ENCODE measurements at regions not wholly inside any gene's neighbourhood (a gene's known extent, or its start where the extent isn't known, plus 50 kb on each side); places are given as distances from the start of the nearest gene placed in this dataset.

DNA sequence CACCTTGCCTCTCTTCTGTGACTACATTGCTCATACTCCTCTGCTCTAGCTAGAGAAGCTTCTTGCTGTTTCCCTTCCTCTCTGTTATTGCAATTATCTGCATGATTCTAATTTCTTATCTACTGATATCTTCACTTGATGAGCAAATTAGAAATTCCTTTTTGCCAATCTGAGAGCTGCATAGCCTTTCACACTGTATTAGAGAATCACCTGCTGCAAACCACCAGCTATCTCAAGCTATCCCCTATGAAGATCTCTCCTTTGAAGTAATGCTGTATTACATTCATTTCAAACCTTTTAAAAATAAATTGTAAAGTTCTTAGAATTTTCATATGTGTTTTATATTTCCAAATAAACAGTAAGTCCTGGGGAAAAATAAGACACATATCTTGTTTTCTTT is 89.0 kb upstream of the ZNF804B start:
- TF ChIP-seq, protein P1, sequence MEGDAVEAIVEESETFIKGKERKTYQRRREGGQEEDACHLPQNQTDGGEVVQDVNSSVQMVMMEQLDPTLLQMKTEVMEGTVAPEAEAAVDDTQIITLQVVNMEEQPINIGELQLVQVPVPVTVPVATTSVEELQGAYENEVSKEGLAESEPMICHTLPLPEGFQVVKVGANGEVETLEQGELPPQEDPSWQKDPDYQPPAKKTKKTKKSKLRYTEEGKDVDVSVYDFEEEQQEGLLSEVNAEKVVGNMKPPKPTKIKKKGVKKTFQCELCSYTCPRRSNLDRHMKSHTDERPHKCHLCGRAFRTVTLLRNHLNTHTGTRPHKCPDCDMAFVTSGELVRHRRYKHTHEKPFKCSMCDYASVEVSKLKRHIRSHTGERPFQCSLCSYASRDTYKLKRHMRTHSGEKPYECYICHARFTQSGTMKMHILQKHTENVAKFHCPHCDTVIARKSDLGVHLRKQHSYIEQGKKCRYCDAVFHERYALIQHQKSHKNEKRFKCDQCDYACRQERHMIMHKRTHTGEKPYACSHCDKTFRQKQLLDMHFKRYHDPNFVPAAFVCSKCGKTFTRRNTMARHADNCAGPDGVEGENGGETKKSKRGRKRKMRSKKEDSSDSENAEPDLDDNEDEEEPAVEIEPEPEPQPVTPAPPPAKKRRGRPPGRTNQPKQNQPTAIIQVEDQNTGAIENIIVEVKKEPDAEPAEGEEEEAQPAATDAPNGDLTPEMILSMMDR (IDR thresholded peaks at IDR 0.05): no peak

DNA sequence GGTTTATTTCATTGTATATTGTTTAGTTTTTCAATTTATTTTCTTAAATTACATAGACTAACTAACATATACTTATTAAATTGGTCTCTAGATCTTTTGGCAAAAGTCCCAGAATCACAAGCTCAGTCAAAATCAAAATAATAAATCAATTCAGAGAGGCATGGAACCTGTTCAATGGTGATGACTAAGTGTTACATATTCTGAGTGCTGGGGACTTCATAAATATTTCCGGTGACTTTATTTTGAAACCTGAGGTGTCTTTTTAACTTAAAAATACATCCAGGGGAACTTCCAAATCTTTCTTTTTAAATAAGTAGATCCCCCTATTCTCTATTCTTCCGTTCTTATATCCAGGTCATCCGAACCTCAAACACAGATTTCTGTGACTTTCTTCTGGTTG is 89.6 kb upstream of the ZNF804B start:
- TF ChIP-seq, protein P1 (IDR thresholded peaks at IDR 0.05): no peak

DNA sequence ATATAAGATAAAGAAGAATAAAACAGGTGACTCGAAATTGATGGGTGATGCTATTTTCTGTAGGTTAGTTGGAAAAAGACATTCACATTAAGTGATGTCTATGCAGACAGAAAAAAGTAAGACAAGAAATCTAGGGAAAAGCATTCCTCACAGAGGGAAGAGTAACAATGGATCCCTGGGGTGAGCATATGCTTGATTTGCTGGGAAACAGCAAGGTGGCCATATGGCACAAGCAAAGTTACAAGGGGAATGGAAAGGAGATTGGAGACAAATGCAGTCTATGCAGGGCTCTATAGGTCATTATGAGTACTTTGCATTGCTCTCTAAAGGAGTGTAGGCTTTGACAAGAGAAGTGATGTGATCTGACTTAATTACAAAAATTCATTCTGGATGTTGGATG is 90.9 kb upstream of the ZNF804B start:
- TF ChIP-seq, protein P1 (IDR thresholded peaks at IDR 0.05): no peak

DNA sequence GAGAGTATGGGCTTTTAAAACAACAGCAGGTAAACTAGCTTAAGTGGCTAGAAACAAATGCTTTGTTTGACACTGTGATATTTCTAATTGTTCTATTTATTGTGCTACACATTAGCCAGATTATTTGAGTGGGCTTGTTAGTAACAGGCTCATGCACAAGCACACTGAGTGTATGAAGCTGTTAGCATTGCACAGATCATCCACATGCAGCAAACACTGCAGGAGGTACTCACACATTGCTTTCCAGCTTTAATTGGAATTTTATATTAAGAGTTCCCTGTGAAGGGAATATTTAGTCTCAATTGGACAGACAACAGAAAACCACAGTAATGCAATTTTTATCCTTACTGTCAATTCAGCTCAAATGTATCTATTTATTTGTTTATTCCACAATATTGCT is 92.9 kb upstream of the ZNF804B start:
- TF ChIP-seq, protein P1 (IDR thresholded peaks at IDR 0.05): no peak

DNA sequence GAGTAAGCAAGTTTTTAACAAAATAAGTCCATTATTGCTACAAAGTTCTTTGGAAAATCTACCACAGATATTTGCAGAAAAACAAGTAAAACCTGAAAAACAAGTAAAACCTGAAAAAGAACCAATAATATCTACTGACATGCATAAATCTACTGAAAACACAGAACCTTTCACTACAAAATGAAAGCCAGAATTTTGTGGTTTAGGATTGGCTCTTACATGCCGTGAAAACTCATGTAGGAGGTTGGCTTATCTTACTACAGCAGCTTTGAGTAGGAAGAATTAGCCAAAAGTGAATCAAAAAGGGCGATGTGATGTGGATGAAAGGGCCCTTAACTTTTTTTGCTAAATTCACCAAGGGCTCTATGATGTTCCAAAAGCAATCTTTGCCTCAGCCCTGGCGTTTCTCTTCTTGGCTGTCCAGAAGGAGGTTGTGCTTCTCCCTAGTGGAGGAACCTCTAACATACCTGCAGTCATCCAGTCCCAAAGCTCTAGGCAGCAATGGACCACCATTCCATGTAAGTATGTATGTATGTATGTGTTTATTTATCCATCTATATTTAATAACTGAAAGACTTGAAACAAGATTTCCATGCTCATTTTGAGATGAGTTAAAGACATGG is 93.5 kb upstream of the ZNF804B start:
- TF ChIP-seq, protein P1 (IDR thresholded peaks at IDR 0.05): no peak

DNA sequence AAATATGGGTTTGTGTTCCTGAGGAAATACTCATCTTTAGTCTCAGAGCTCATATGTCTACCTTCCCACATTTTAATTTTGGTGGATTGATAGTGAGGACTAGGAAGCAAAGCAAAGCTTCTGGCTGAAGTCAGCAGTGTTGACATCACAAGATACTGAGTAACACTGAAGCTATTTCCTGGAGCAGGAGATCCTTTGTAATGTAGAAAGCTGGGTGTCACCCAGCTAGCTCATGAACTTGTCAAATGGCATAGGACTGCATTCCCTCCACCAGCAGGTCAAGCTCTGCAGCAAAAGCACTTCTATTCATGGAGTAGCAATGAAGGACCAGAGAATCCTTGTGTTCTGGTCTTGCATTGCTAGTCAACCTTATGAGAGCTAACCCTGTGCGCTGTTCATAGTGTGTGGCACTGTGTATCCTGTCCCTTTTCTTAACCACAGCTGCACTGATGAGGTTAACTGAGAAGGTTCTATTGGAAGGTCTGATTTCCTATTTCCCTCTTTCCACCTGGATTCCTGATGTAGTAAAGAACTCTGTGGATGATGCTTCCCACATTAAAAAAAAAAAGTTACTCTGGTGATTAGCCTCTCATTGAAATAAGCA is 94.8 kb upstream of the ZNF804B start:
- TF ChIP-seq, protein P1 (IDR thresholded peaks at IDR 0.05): no peak

DNA sequence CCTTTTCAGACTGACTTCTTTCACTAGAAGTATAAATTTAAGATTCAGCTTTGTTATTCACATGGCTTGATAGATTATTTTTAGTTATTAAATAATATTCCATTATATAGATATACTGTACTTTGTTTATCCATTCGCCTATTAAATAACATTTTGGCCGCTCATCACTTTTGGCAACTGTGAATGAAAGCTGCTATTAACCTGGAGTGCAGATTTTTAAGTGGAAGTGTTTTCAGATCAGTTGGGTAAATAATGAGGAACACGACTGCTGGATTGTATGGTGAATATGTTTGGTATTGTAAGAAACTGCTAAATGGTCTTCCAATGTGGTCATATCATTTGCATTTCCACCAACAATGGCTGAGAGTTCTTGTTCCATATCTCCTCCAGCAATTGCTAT is 97.6 kb upstream of the ZNF804B start:
- TF ChIP-seq, protein P1 (IDR thresholded peaks at IDR 0.05): no peak
